ENCODE measurements at regions not wholly inside any gene's neighbourhood (a gene's known extent, or its start where the extent isn't known, plus 50 kb on each side); places are given as distances from the start of the nearest gene placed in this dataset.
"Not testable (repeated sequence)": the region's sequence is repeated elsewhere in the genome, so short reads cannot be mapped to it uniquely, and the experiment has no call there.

- DNase-seq (ENCODE audit: low read depth): no peak
Observed at GRCh38 chr2:175872721-175873120, 129.3 kb downstream of the LNPK start.

GRCh38 chr2:175872005-175872348 lies 130.1 kb downstream of the LNPK start:
- DNase-seq (ENCODE audit: low read depth): no peak

GRCh38 chr2:175871331-175872004 lies 130.6 kb downstream of the LNPK start:
- no peak for DNase-seq (ENCODE audit: low read depth)

GRCh38 chr2:175865716-175866115 lies 136.4 kb downstream of the LNPK start:
- DNase-seq (ENCODE audit: low read depth): no peak

GRCh38 chr2:175864137-175864850 lies 137.8 kb downstream of the LNPK start:
- DNase-seq (ENCODE audit: low read depth): no peak

GRCh38 chr2:175861958-175862357 lies 140.1 kb downstream of the LNPK start:
- DNase-seq (ENCODE audit: low read depth): no peak

- DNase-seq (ENCODE audit: low read depth): no peak
Observed at GRCh38 chr2:175855794-175856453, 146.1 kb downstream of the LNPK start.

- no peak for DNase-seq (ENCODE audit: low read depth)
Observed at GRCh38 chr2:175855236-175855635, 146.8 kb downstream of the LNPK start.

GRCh38 chr2:175854665-175855064 lies 147.4 kb downstream of the LNPK start:
- peak; percentile 29 for DNase-seq (ENCODE audit: low read depth)

GRCh38 chr2:175854129-175854528 lies 147.9 kb downstream of the LNPK start:
- DNase-seq (ENCODE audit: low read depth): no peak

GRCh38 chr2:175853616-175853890 lies 148.5 kb downstream of the LNPK start:
- no peak for DNase-seq (ENCODE audit: low read depth)

- no peak for DNase-seq (ENCODE audit: low read depth)
Observed at GRCh38 chr2:175852879-175853615, 149.0 kb downstream of the LNPK start.

GRCh38 chr2:175847128-175847527 lies 154.9 kb downstream of the LNPK start:
- no peak for DNase-seq (ENCODE audit: low read depth)

- DNase-seq (ENCODE audit: low read depth): no peak
Observed at GRCh38 chr2:175844169-175844568, 157.9 kb downstream of the LNPK start.

- DNase-seq (ENCODE audit: low read depth): no peak
Observed at GRCh38 chr2:175843625-175844024, 158.4 kb downstream of the LNPK start.

- DNase-seq (ENCODE audit: low read depth): no peak
Observed at GRCh38 chr2:175842996-175843395, 159.1 kb downstream of the LNPK start.

GRCh38 chr2:175840765-175841164 lies 161.3 kb downstream of the LNPK start:
- not testable (repeated sequence) for DNase-seq (ENCODE audit: low read depth)

GRCh38 chr2:175840256-175840655 lies 161.8 kb downstream of the LNPK start:
- DNase-seq (ENCODE audit: low read depth): no peak

GRCh38 chr2:175838979-175839378 lies 163.1 kb downstream of the LNPK start:
- DNase-seq (ENCODE audit: low read depth): no peak

- peak; percentile 29 for DNase-seq (ENCODE audit: low read depth)
Observed at GRCh38 chr2:175837046-175837445, 165.0 kb downstream of the LNPK start.

GRCh38 chr2:175836361-175836760 lies 165.7 kb downstream of the LNPK start:
- no peak for DNase-seq (ENCODE audit: low read depth)

- no peak for DNase-seq (ENCODE audit: low read depth)
Observed at GRCh38 chr2:175834477-175834876, 167.6 kb downstream of the LNPK start.

GRCh38 chr2:175832866-175833265 lies 169.2 kb downstream of the LNPK start:
- DNase-seq (ENCODE audit: low read depth): no peak
